Hepatocyte (in vitro differentiated cells): ENCODE measurements at regions not wholly inside any gene's neighbourhood (a gene's known extent, or its start where the extent isn't known, plus 50 kb on each side); places are given as distances from the start of the nearest gene placed in this dataset.

Experiments
- CTCF ChIP-seq: fragments of 200-600 bp; sonication (generic); IDR thresholded peaks from 2 replicates; pipeline ENCODE4 v1.5.1; 2016; ENCODE audit warnings: antibody characterized with exemption, mild to moderate bottlenecking; ENCODE audit not compliant: poor library complexity
- EZH2 ChIP-seq: fragments of 200-600 bp; sonication (generic); IDR thresholded peaks from 2 replicates; pipeline ENCODE4 v1.6.1; 2016; ENCODE audit warnings: antibody characterized with exemption, mild to moderate bottlenecking, borderline replicate concordance
- EZH2phosphoT487 ChIP-seq: fragments of 200-600 bp; sonication (generic); IDR thresholded peaks from one replicate; pipeline ENCODE4 v1.6.1; 2018; ENCODE audit warnings: antibody characterized with exemption, mild to moderate bottlenecking, low read depth, moderate library complexity; ENCODE audit not compliant: unreplicated experiment, severe bottlenecking

GRCh38 chr20:41715526-41715925, 97.3 kb upstream of the CHD6 start:
- TF ChIP-seq CTCF (no peak), EZH2 (no peak), EZH2phosphoT487 (no peak)
